Fibroblast of villous mesenchyme (primary cell): ENCODE measurements at regions not wholly inside any gene's neighbourhood (a gene's known extent, or its start where the extent isn't known, plus 50 kb on each side); places are given as distances from the start of the nearest gene placed in this dataset.
"Not testable (repeated sequence)": the region's sequence is repeated elsewhere in the genome, so short reads cannot be mapped to it uniquely, and the experiment has no call there.

ENCODE experiments used
- DNase-seq: peaks from one replicate; pipeline ENCODE4 v3.0.0-alpha.2; 2010; ENCODE audit warnings: low read depth
- H3K4me3 ChIP-seq: 2 replicates; pipeline ENCODE4 v1.5.1; 2011; ENCODE audit warnings: low read depth, mild to moderate bottlenecking, low read length
- TF ChIP-seq, protein P1 (sequence below): IDR thresholded peaks from 2 replicates; pipeline ENCODE4 v1.5.1; 2012; ENCODE audit warnings: low read depth, mild to moderate bottlenecking, low read length; ENCODE audit not compliant: insufficient read depth

DNA sequence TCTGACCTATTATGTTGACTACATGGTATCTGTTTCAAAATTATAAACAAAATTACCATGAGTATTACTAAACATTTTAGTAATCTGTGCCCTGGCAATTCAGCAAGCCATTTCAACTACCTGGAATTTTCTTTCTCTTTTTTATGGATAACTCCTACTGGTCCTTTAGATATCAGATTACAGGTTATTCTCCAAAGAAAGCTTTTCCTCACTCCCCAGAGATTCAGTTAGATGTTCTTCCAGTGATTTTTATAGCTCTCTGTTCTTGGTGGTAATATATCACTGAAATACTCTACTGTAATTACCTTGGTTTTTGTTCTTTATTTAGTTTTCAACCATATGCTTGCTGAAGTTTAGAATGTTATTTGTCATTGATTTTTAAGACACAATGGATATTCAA lies 930.2 kb upstream of the FOXG1 start:
- no peak for DNase-seq
- TF ChIP-seq, protein P1, sequence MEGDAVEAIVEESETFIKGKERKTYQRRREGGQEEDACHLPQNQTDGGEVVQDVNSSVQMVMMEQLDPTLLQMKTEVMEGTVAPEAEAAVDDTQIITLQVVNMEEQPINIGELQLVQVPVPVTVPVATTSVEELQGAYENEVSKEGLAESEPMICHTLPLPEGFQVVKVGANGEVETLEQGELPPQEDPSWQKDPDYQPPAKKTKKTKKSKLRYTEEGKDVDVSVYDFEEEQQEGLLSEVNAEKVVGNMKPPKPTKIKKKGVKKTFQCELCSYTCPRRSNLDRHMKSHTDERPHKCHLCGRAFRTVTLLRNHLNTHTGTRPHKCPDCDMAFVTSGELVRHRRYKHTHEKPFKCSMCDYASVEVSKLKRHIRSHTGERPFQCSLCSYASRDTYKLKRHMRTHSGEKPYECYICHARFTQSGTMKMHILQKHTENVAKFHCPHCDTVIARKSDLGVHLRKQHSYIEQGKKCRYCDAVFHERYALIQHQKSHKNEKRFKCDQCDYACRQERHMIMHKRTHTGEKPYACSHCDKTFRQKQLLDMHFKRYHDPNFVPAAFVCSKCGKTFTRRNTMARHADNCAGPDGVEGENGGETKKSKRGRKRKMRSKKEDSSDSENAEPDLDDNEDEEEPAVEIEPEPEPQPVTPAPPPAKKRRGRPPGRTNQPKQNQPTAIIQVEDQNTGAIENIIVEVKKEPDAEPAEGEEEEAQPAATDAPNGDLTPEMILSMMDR = no peak
- H3K4me3 ChIP-seq = no peak overlapping the region

DNA sequence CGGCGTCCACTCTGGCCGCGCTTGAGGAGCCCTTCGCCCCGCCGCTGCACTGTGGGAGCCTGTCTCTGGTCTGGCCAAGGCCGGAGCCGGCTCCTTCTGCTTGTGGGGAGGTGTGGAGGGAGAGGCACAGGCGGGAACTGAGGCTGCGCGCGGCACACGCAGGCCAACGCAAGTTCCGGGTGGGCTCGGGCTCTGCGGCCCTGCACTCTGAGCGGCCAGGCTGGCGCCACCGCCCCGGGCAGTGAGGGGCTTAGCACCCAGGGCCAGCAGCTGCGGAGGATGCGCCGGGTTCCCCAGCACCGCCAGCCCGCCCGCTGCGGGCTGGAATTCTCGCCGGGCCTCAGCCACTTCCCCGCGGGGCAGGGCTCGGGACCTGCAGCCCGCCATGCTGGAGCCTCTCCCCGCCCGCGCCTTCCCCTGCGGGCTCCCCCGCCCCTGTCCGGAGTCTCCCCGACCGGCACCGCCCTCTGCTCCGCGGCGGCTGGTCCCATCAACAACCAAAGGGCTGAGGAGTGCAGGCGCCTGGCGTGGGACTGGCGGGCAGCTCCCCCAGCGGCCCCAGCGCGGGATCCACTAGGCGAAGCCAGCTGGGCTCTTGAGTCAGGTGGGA lies 921.2 kb upstream of the FOXG1 start:
- no peak overlapping the region for H3K4me3 ChIP-seq
- no peak for DNase-seq
- TF ChIP-seq, protein P1 = no peak

DNA sequence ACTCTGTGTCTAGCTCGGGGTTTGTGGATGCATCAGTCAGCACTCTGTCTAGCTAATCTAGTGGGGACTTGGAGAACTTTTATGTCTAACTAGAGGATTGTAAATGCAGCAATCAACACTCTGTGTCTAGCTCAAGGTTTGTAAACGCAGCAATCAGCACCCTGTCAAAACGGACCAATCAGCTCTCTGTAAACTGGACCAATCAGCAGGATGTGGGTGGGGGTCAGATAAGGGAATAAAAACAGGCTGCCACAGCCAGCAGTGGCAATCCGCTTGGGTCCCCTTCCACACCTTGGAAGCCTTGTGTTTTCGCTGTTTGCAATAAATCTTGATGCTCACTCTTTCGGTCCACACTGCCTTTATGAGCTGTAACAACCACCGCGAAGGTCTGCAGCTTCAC lies 920.7 kb upstream of the FOXG1 start:
- no peak overlapping the region for H3K4me3 ChIP-seq
- no peak for DNase-seq
- TF ChIP-seq, protein P1 = no peak

DNA sequence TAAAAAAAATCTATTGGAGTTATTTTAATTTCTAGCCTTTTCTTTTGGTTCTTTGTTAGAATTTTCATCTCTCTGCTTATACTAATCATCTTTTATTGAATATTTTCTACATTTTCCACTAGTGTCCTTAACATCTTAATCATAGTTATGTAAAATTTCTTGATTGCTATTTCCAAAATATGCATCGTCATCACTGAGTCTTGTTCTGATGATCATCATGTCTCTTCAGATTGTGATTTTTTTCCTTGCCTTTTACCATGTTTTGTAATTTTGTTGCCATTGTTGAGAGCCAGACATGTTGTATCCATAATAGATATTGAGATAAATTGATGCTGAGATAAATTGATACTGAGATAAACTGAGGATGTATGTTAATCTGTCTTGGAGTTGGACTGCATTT lies 919.1 kb upstream of the FOXG1 start:
- not testable (repeated sequence) for H3K4me3 ChIP-seq, DNase-seq

DNA sequence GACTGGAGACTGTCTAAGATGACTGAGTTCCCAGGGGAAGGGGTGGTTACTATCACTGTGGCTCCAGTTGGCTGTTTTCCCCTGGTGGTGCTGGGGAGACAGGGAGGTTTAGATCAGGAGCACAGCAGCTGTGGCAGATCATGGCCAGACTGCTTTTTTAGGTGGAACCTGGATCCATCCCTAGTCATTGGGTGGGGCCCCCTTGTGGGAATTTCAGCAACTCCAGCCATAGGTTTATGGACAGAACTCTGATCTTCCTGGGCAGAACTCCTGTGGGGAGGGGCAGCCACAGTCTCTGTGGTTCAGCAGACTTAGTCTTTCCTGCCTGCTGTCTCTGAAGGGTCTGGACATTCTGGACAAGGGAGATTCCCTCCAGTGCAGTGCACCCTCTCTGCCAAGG lies 917.4 kb upstream of the FOXG1 start:
- DNase-seq, H3K4me3 ChIP-seq: not testable (repeated sequence)

DNA sequence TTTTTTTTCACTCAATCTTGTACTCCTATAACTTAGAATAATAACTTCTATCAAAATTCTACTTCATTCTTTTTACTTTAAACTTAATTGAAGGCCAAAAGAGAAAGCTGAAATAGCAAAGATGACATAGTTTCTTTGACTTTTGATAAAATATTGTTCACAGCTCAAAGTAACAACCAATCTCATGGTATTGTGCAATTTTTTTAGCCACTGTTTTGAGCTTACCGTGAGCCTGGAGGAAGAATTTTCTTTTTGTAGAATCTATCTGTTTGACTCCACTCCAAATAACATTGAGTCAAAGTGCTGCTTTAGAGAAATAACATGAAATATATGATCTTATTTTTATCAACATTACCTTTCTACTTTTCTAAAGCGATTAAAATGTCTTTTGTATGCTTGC lies 903.9 kb upstream of the FOXG1 start:
- TF ChIP-seq, protein P1 = no peak
- no peak overlapping the region for H3K4me3 ChIP-seq
- no peak for DNase-seq

DNA sequence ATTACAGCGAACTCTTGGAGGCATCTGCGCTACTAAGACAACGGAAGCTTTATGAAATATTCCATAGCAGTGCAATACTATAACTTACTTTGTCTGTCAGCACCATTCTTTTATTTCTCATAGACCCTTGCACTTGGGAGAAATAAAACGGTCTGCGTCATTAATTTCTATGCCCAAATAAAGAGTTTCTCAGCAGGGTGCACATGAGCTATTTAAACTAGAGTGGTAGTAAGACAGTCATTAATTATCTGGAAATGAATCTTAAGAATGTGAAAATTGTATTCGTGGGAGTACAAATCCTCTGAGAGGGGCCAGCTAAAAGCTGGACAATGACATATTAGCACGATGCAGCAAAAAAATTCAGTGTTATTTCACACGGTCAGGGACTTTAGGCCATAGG lies 903.4 kb upstream of the FOXG1 start:
- H3K4me3 ChIP-seq = no peak overlapping the region
- TF ChIP-seq, protein P1 = no peak
- DNase-seq = no peak

DNA sequence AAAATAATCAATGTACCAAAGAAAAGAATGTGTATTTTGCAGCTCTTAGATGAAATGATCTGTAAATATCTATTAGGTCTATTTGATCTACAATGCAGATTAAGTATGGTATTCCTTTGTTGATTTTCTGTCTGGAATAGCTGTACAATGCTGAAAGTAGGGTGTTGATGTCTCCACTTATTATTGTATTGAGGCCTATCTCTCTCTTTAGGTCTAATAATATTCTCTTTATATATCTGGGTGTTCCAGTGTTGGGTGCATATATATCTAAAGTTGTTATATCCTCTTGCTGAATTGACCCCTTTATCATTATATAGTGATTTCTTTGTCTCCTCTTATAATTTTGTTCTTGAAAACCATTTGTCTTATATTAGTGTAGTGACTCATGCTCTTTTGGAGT lies 885.5 kb upstream of the FOXG1 start:
- TF ChIP-seq, protein P1 = no peak
- no peak for DNase-seq
- no peak overlapping the region for H3K4me3 ChIP-seq
